H1 (cell line): ENCODE measurements at regions not wholly inside any gene's neighbourhood (a gene's known extent, or its start where the extent isn't known, plus 50 kb on each side); places are given as distances from the start of the nearest gene placed in this dataset.

Experiments
- BCL11A ChIP-seq, 2 experiments: IDR thresholded peaks; one replicate each; pipeline ENCODE4 v1.6.1; 2011; ENCODE audit warnings: low read depth in 2 of 2, low read length in 2 of 2, mild to moderate bottlenecking in 2 of 2
- CBX5 ChIP-seq: fragments of 300-800, 300-1000 bp; sonication (generic); IDR thresholded peaks from 2 replicates; pipeline ENCODE4 v1.7.1; 2016; ENCODE audit warnings: antibody characterized with exemption, low read length, low read depth
- CEBPB ChIP-seq: IDR thresholded peaks from 2 replicates; pipeline ENCODE4 v1.6.1; 2012; ENCODE audit warnings: low read depth, low read length
- JUND ChIP-seq: IDR thresholded peaks from 2 replicates; pipeline ENCODE4 v1.6.1; 2011; ENCODE audit warnings: mild to moderate bottlenecking, improper control_type of control experiment, low read length
- POLR2AphosphoS5 ChIP-seq: IDR thresholded peaks from 2 replicates; pipeline ENCODE4 v1.6.1; 2011; ENCODE audit warnings: low read depth, low read length
- RAD21 ChIP-seq, 2 experiments: IDR thresholded peaks in 1 of 2; conservative IDR thresholded peaks in 1 of 2; 2 replicates each; pipeline ENCODE4 v1.6.1; 2011; ENCODE audit warnings: low read depth in 2 of 2, low read length in 2 of 2, improper control_type of control experiment in 1 of 2, inconsistent platforms in 1 of 2, mild to moderate bottlenecking in 1 of 2, moderate library complexity in 1 of 2
- SIRT6 ChIP-seq: IDR thresholded peaks from one replicate; pipeline ENCODE4 v1.7.1; 2012; ENCODE audit warnings: low read length, inconsistent platforms
- SP1 ChIP-seq: IDR thresholded peaks from 2 replicates; pipeline ENCODE4 v1.6.1; 2011; ENCODE audit warnings: low read depth, low read length
- TBP ChIP-seq: IDR thresholded peaks from 2 replicates; pipeline ENCODE4 v1.6.1; 2011; ENCODE audit warnings: low read depth, low read length, improper control_type of control experiment
- ZNF274 ChIP-seq: IDR thresholded peaks from 2 replicates; pipeline ENCODE4 v1.7.0; 2012; ENCODE audit warnings: low read length, borderline replicate concordance; ENCODE audit errors: extremely low read depth

- TF ChIP-seq RAD21 (IDR thresholded peaks at IDR 0.05 in 1 of 2, conservative IDR thresholded peaks at IDR 0.05 in 1 of 2; ENCODE audit: low read depth in 2 of 2, low read length in 2 of 2): peak in 1 of 2 experiments; percentile 1; a peak in 1 of 4 replicates
- peak; percentile 98 for TF ChIP-seq POLR2AphosphoS5
- TF ChIP-seq BCL11A (IDR thresholded peaks at IDR 0.05; ENCODE audit: low read depth in 2 of 2, low read length in 2 of 2): no peak
- no peak for TF ChIP-seq SP1
- TF ChIP-seq CEBPB: no peak
- no peak for TF ChIP-seq JUND
- TF ChIP-seq TBP: peak; percentile 97; the same call in 1 of the 2 replicates
- TF ChIP-seq CBX5: no peak
- TF ChIP-seq SIRT6: no peak
- no peak for TF ChIP-seq ZNF274
These were observed 129.9 kb downstream of the HFE start (continued) for GRCh38 chr6:26216886-26217713.
